ENCODE measurements at regions not wholly inside any gene's neighbourhood (a gene's known extent, or its start where the extent isn't known, plus 50 kb on each side); places are given as distances from the start of the nearest gene placed in this dataset.
"Not testable (repeated sequence)": the region's sequence is repeated elsewhere in the genome, so short reads cannot be mapped to it uniquely, and the experiment has no call there.

- no peak for DNase-seq
Observed at GRCh38 chr4:123162859-123163258, 233.7 kb upstream of the SPRY1 start.

DNA sequence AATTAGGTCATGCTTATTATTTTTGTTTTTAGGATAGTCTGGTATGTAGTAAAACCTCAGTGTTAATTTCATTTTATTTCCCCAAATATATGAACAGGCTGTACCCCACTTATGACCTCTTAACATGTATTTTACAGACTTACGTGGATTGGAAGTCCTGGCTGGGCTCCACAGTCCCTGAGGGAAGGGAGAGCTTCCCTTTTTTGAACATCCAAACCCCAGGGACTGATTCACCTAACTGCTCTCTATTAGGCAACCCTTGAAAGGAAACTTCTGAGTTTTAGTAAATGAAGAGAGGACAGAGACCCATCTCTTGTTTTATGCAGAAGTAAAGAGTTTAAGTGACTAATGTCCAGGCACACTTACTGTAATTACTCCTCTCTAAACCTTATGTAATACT lies 233.1 kb upstream of the SPRY1 start:
- peak; percentile 94 to 96 for DNase-seq

- DNase-seq, result no peak
Observed at GRCh38 chr4:123166023-123166422, 230.6 kb upstream of the SPRY1 start.

GRCh38 chr4:123167931-123168330 lies 228.7 kb upstream of the SPRY1 start:
- DNase-seq, result no peak

GRCh38 chr4:123168812-123169211 lies 227.8 kb upstream of the SPRY1 start:
- DNase-seq, result no peak

DNA sequence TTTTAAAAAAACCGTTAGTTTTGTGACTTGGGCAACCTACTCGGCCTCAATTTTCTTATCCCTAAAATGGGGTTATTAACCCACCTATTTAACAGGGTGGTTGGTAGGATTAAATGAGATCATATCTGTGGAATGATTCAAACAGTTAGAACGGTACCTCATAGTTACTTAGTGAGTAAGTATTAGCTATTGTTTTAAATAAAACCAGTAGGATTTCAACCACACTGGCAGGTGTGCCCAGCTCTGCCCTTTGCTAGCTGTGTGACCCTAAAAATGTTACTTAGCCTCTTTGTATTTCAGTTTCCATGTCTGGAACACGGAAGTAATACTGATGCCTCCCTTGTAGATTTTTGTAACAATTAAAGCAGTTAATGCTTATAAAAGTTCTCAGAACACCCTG lies 225.8 kb upstream of the SPRY1 start:
- no peak for DNase-seq

- no peak for DNase-seq
Observed at GRCh38 chr4:123176605-123177004, 220.0 kb upstream of the SPRY1 start.

- DNase-seq, result no peak
Observed at GRCh38 chr4:123182289-123182688, 214.3 kb upstream of the SPRY1 start.

DNA sequence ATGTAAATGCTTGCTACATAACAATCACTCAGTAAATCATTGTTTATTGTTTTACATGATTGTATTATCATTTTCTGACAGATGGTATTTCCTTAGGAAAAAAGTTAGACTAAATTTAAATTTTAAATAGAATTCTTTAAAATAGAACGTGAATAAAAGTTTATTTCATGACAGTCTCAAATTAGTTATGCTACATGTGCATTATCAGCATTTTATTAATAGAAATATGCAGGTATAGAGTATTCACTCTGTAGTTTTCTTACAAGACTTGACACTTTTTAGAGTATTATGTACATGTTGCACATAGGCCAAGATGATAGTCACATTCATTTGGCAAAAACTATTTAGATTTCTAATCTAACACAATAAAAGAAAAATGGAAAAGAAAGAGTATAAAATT lies 213.3 kb upstream of the SPRY1 start:
- DNase-seq, result no peak

DNA sequence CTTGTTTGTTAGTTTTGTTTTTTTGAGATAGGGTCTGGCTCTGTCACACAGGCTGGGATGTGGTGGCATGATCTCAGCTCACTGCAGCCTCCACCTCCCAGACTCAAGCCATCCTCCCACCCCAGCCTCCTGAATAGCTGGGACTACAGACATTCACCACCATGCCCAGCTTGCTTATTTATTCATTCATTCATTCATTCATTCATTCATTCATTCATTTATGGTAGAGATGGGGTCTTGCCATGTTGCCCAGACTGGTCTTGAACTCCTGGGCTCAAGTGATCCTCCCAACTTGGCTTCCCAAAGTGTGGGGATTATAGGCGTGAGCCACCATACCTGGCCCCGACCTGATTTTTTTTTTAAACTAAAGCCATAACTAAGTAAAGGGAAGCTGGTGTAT lies 212.8 kb upstream of the SPRY1 start:
- not testable (repeated sequence) for DNase-seq

DNA sequence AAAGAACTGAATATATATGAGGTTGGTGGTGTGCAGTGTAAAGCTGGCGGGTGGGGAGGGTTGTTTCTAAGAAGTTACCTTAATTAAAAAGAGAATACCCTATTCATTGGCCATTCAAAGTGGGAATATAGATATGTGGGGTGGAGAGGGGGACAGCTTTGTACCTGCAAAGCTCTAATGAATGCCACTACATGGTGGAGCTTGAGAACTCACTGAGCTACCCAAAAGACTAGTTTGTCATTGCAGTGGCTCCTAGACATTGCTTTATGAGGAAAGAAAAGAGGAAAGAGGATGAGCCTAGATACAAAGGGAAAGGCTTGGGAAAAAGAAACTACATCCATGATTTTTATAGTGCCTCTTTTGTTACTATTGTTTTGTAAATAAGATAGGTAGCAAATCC lies 209.9 kb upstream of the SPRY1 start:
- no peak for DNase-seq

DNA sequence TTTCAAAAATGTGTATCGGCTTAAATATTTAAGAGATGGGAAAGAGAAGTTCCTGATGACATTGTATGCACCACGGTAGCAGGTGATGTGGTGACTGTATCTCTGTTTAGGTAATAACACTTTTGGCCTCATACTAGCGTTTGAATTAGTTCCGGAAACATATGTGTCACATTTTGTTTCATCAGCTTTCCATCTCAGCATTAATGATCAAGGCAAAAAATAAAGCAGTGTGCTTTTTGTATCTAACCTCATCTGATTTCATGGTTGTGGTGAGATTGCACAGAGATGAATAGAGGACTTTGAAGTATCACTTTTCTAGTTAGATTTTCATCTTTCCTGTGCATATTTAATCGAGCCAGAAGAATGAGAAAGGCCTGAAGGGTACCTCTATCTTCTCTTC lies 206.4 kb upstream of the SPRY1 start:
- DNase-seq, result no peak

- DNase-seq, result no peak
Observed at GRCh38 chr4:123191728-123192127, 204.9 kb upstream of the SPRY1 start.

DNA sequence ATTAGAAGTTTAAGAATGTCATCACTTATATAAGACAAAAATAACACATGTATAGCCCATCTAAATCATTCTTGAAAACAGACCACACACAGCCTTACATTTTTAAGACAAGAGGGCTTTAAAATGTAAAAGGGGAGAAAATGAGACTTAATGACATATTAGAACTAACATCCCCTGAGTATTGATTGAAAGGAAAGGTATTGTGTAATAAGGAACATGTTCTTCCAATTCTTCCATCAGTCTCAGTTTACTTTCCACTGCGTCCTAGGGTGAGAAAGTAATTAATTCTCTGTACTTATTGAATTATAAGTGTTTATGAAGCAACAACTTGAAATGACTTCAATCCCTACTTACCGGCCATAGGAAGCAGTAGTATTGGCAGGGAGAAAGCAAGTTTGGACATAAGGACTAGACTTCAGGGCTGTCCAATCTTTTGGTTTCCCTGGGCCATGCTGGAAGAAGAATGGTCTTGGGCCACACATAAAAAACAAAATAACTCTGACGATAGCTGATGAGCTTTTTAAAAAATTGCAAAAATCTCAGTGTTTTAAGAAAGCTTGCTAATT lies 202.7 kb upstream of the SPRY1 start:
- DNase-seq, result no peak

GRCh38 chr4:123198706-123199105 lies 197.9 kb upstream of the SPRY1 start:
- DNase-seq, result no peak

- no peak for DNase-seq
Observed at GRCh38 chr4:123200051-123200940, 196.3 kb upstream of the SPRY1 start.

- DNase-seq, result no peak
Observed at GRCh38 chr4:123204737-123205136, 191.9 kb upstream of the SPRY1 start.

DNA sequence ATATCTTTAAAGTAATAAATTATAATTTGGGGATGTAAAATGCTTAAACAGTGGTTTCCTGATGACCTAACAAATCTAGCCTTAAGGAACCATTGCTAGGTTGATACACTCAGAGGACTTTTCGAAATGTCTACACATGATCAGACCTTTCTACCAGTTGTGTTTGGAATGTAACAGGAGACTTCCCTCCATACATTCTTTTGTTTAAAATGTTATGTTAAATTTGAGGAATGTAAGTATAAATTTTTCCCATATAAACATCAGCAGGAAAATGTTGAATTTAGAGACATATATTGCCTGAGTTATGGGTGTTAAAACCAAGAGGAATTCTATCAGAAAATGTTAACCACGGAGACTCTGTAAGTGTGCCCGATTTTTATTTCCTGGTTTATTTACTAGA lies 190.6 kb upstream of the SPRY1 start:
- no peak for DNase-seq

GRCh38 chr4:123209436-123209835 lies 187.2 kb upstream of the SPRY1 start:
- DNase-seq, result no peak

GRCh38 chr4:123215536-123215935 lies 181.1 kb upstream of the SPRY1 start:
- no peak for DNase-seq

GRCh38 chr4:123216543-123216942 lies 180.1 kb upstream of the SPRY1 start:
- no peak for DNase-seq

DNA sequence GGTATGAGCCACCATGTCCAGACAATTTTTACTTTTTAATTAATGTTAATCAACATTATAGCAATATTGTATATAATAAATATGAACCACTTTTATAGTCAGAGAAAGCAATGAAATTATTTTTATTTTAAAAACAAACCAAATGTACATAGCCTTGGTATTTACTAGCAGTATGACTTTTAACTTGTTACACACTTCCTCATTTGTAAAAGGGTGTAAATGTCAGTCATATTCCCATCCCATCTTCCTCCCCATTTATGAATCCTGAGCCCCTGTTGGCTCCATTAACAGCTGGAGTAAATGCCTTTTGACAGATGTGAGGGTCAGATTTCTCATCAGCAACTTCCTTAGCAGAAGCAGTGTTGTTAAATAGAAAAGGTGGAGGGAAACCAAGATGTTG lies 179.6 kb upstream of the SPRY1 start:
- no peak for DNase-seq

DNA sequence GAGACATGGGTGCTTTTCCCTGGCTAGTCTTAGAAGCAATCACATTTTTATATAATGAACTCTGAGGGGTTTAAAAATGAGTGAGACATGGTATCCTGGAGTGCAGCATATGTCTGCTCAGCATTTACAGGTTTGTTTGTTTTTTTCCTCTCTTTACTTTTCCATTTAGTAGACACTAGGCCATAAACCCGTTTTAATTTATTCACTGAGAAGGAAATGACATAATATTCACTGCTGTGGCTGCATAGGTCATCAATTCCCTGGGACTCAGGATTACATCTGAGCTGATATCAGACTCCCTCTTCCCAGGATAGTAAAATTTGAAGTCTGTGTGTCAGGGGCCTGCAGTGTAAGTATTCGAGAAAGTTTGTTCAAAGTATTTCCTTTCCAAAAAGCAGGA lies 178.9 kb upstream of the SPRY1 start:
- DNase-seq, result no peak

DNA sequence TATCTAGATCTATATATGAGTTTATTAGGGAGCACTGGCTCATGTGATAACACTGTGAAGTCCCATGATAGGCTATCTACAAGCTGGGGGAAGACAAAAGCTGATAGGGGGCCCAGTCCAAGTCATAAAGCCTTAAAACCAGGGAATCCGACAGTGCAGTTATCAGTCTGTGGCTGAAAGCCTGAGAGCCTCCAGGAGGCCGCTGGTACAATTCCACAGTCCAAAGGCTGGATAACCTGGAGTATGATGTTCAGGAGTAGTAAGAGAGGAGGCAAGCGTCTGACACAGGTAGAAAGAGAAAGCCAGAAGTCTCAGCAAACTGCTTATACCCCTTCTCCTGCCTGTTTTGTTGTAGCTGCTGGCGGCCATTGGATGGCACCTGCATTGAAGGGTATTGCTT lies 177.6 kb upstream of the SPRY1 start:
- no peak for DNase-seq

GRCh38 chr4:123229286-123229685 lies 167.3 kb upstream of the SPRY1 start:
- DNase-seq, result no peak
